OCI-LY7 (cell line): ENCODE measurements at regions not wholly inside any gene's neighbourhood (a gene's known extent, or its start where the extent isn't known, plus 50 kb on each side); places are given as distances from the start of the nearest gene placed in this dataset.

ENCODE experiments used
- BruUV-seq: library from RNA; stranded (reverse); fragments of 400-500 nt; replicated peaks from 2 replicates; lab custom pipeline; 2021; lab: Mats Ljungman, UMichigan
- CTCF ChIA-PET: fragments of 300-600 bp; sonication (Branson Sonifier 250); formaldehyde crosslinking; loops from one replicate; lab custom pipeline; 2022; ENCODE audit warnings: antibody characterized with exemption; ENCODE audit not compliant: unreplicated experiment; lab: Charles Lee
- POLR2A ChIA-PET: fragments of 300-600 bp; sonication (Branson Sonifier 250); formaldehyde crosslinking; loops from one replicate; lab custom pipeline; 2022; ENCODE audit warnings: antibody characterized with exemption; lab: Charles Lee
- DNase-seq: peaks from one replicate; pipeline ENCODE4 v3.0.0-alpha.2; 2015; ENCODE audit warnings: low spot score
- H2AFZ ChIP-seq: fragments of 200-600 bp; sonication (generic), shearing (Covaris generic); 2 replicates; pipeline ENCODE4 v1.6.1; 2014; ENCODE audit warnings: mild to moderate bottlenecking, antibody characterized with exemption, low read length, moderate library complexity
- H3K27ac ChIP-seq: fragments of 200-600 bp; sonication (generic); 2 replicates; pipeline ENCODE4 v1.5.1; 2014; ENCODE audit warnings: mixed run types, low read depth, mild to moderate bottlenecking, moderate library complexity, low read length, inconsistent platforms; ENCODE audit not compliant: poor library complexity, severe bottlenecking
- H3K36me3 ChIP-seq: fragments of 200-600 bp; sonication (generic); 2 replicates; pipeline ENCODE4 v1.6.1; 2014; ENCODE audit warnings: mild to moderate bottlenecking, antibody characterized with exemption, low read length, moderate library complexity, mixed read lengths; ENCODE audit not compliant: insufficient read depth
- H3K4me1 ChIP-seq: fragments of 200-600 bp; sonication (generic); 2 replicates; pipeline ENCODE4 v1.5.1; 2014; ENCODE audit warnings: mild to moderate bottlenecking, low read length; ENCODE audit not compliant: insufficient read depth, poor library complexity, severe bottlenecking
- H3K4me2 ChIP-seq: fragments of 200-600 bp; sonication (generic); 2 replicates; pipeline ENCODE4 v1.6.1; 2014; ENCODE audit warnings: mild to moderate bottlenecking, low read length
- H3K4me3 ChIP-seq: fragments of 200-600 bp; sonication (generic); 2 replicates; pipeline ENCODE4 v1.5.1; 2014; ENCODE audit warnings: mild to moderate bottlenecking, low read depth, low read length; ENCODE audit not compliant: poor library complexity, severe bottlenecking
- H3K79me2 ChIP-seq: fragments of 200-600 bp; sonication (generic); 2 replicates; pipeline ENCODE4 v1.6.1; 2016; ENCODE audit warnings: low read depth, mild to moderate bottlenecking, low read length, moderate library complexity, mixed read lengths; ENCODE audit not compliant: insufficient read depth
- H3K9me2 ChIP-seq: fragments of 200-600 bp; sonication (generic); 2 replicates; pipeline ENCODE4 v1.6.1; 2016; ENCODE audit warnings: mild to moderate bottlenecking, low read length, mixed read lengths; ENCODE audit not compliant: insufficient read depth
- H3K9me3 ChIP-seq: fragments of 200-600 bp; sonication (generic); 2 replicates; pipeline ENCODE4 v1.6.1; 2014; ENCODE audit warnings: mild to moderate bottlenecking, mixed run types, low read length, mixed read lengths
- H4K20me1 ChIP-seq: fragments of 200-600 bp; sonication (generic); 2 replicates; pipeline ENCODE4 v1.6.1; 2014; ENCODE audit warnings: mild to moderate bottlenecking, antibody characterized with exemption, low read length, moderate library complexity, mixed read lengths; ENCODE audit not compliant: insufficient read depth
- EZH2phosphoT487 ChIP-seq: fragments of 200-600 bp; sonication (generic); IDR thresholded peaks from 2 replicates; pipeline ENCODE4 v1.6.1; 2018; ENCODE audit warnings: low read depth, borderline replicate concordance, mild to moderate bottlenecking, mixed run types, antibody characterized with exemption, low read length, moderate library complexity, mixed read lengths
- intact Hi-C: fragments of 100-400 bp; cut with micrococcal nuclease; formaldehyde crosslinking; loops from one replicate; pipeline ENCODE4 v1.10.0; 2022; ENCODE audit not compliant: unreplicated experiment
- TF ChIP-seq, protein P1 (sequence below): fragments of 200-600 bp; sonication (generic); conservative IDR thresholded peaks from 2 replicates; pipeline ENCODE4 v1.5.1; 2014; ENCODE audit warnings: mild to moderate bottlenecking, antibody characterized with exemption, low read length, moderate library complexity, mixed read lengths

DNA sequence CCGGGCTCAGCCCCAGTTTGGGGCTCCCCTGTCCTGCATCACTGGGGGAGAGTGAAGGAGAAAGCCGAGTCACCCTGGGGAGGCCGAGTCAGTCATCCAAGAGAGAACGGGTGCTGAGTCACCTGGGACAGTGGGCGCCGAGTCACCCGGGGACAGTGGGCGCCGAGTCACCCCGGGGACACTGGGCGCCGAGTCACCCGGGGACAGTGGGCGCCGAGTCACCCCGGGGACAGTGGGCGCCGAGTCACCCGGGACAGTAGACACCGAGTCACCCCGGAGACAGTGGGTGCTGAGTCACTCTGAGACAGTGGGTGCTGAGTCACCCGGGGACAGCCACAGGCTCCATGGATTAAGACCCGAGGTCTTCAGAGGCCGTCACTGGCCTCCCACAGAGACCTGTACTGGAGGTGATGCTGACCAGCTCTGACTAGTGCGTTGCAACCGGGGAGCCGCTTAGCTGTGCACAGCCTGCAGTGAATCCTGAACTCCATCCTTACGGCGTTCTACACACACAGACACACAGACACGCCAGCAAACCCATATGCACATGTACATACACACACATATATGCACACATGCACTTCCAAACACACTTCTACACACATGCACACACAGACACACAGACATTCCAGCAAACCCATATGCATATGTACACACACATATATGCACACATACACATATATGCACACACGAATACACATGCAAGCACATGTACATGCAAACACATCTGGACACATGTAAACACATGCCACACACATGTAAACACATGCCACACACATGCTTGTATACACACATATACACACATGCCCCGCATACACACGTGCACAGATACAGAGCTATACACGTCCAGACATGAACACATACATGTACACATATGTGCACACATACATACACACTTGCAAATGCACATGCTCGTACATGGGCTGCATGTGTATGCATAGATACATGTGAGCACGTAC is 64.9 kb upstream of the GALNT9 start:
- no peaks in the 10 kb centered on the region for H3K4me1 ChIP-seq
- intact Hi-C loops: no loop called here
- H3K27ac ChIP-seq: no peak overlapping the region
- ChIA-PET CTCF (no interaction called here), POLR2A (no interaction called here)
- BruUV-seq: no TSS peak
- no peak for DNase-seq
- no peak overlapping the region for H2AFZ ChIP-seq
- no peaks in the 10 kb centered on the region for H4K20me1 ChIP-seq
- no peak overlapping the region for H3K4me3 ChIP-seq
- H3K9me3 ChIP-seq: no peaks in the 10 kb centered on the region
- H3K36me3 ChIP-seq: no peaks in the 10 kb centered on the region
- no peaks in the 10 kb centered on the region for H3K9me2 ChIP-seq
- no peaks in the 10 kb centered on the region for H3K79me2 ChIP-seq
- no peak overlapping the region for H3K4me2 ChIP-seq
- TF ChIP-seq, protein P1, sequence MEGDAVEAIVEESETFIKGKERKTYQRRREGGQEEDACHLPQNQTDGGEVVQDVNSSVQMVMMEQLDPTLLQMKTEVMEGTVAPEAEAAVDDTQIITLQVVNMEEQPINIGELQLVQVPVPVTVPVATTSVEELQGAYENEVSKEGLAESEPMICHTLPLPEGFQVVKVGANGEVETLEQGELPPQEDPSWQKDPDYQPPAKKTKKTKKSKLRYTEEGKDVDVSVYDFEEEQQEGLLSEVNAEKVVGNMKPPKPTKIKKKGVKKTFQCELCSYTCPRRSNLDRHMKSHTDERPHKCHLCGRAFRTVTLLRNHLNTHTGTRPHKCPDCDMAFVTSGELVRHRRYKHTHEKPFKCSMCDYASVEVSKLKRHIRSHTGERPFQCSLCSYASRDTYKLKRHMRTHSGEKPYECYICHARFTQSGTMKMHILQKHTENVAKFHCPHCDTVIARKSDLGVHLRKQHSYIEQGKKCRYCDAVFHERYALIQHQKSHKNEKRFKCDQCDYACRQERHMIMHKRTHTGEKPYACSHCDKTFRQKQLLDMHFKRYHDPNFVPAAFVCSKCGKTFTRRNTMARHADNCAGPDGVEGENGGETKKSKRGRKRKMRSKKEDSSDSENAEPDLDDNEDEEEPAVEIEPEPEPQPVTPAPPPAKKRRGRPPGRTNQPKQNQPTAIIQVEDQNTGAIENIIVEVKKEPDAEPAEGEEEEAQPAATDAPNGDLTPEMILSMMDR: no peak
- no peak for TF ChIP-seq EZH2phosphoT487

DNA sequence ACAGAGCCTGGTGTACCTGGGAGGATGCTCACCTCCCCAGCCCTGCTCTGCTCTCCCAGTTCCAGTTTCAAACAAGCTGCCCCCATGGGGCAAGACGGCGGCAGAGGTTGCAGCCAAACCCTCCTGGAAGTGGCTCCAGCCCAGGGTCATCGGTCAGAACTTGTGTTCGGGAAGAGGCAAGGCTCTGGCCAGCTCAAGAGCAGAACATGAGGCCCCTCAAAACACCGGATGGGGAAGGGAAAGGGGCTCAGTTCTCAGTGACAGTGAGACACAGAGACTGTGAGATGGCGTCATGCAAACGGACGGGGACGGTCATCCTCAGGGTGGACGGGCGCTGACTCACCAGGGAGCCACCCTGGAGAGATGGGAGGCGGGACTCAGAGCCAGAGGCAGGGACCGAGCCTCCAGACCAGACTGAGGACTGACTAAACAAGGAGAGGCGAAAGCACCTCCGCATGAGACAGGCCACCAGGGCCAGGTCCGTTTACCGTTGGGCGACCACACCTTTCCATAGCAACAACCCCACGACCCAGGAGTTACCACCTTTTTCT is 63.9 kb upstream of the GALNT9 start:
- Histone ChIP-seq H3K79me2 (no peaks in the 10 kb centered on the region), H3K4me1 (no peaks in the 10 kb centered on the region), H4K20me1 (no peaks in the 10 kb centered on the region), H2AFZ (no peak overlapping the region), H3K9me3 (no peaks in the 10 kb centered on the region), H3K9me2 (no peaks in the 10 kb centered on the region), H3K4me3 (no peak overlapping the region), H3K4me2 (no peak overlapping the region), H3K36me3 (no peaks in the 10 kb centered on the region), H3K27ac (no peak overlapping the region)
- TF ChIP-seq EZH2phosphoT487: no peak
- TF ChIP-seq, protein P1: no peak
- DNase-seq: no peak
- CTCF ChIA-PET: no interaction called here
- intact Hi-C loops: no loop called here
- POLR2A ChIA-PET: no interaction called here
- BruUV-seq: no TSS peak
